ENCODE measurements at regions not wholly inside any gene's neighbourhood (a gene's known extent, or its start where the extent isn't known, plus 50 kb on each side); places are given as distances from the start of the nearest gene placed in this dataset.
"Not testable (repeated sequence)": the region's sequence is repeated elsewhere in the genome, so short reads cannot be mapped to it uniquely, and the experiment has no call there.

DNA sequence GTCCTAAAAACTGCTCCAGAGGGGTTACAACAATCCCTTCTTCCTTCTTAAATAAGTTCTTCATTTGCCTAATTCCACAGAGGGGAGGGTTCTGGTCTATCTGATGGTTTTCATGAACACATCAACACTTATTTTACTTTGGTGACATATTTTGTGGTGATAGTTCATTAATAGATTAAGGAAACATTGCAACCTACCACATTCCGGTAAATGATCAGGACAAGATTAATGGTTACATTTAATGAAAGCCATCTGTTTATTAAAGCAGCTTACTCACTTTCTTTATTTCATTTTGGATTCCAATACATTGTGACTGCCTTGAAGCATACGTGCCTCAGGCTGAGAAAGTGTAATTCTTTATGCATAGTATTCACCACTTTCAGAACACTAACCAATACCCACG, 101.0 kb downstream of the SKIDA1 start:
- H3K36me3 ChIP-seq (ENCODE audit: control insufficient read depth in 2 of 2, extremely low read depth in 1 of 2, insufficient read depth in 1 of 2, low read length in 1 of 2), result no peaks in the 10 kb centered on the region
- ChIA-PET POLR2A (interaction anchor here in 1 of 2 donors (0.6 kb wide), 1 partner anchor 383 kb away, joined by 4 read pairs; no protein-coding TSS in a partner anchor), CTCF (no interaction called here)
- ATAC-seq (replicated peaks in 1 of 4) (no peak), DNase-seq (no peak)
- no peaks in the 10 kb centered on the region for H3K4me1 ChIP-seq (ENCODE audit: control insufficient read depth in 1 of 2, extremely low read depth in 1 of 2, insufficient read depth in 2 of 2, low read length in 2 of 2)
- no peak overlapping the region for H3K4me3 ChIP-seq (ENCODE audit: control insufficient read depth in 1 of 2, extremely low read depth in 1 of 2, low read length in 1 of 2)
- Mint-ChIP-seq H3K9me3 (no peaks in the 10 kb centered on the region), H3K27me3 (no peaks in the 10 kb centered on the region), H3K36me3 (no peaks in the 10 kb centered on the region), H3K27ac (no peak overlapping the region), H3K4me3 (no peak overlapping the region), H3K4me1 (no peaks in the 10 kb centered on the region)
- H3K27ac ChIP-seq (ENCODE audit: low read length), result no peak overlapping the region
- H3K27me3 ChIP-seq (replicated peaks in 1 of 2; ENCODE audit: control insufficient read depth in 2 of 2, extremely low read depth in 1 of 2, insufficient read depth in 2 of 2, low read length in 1 of 2), result no peaks in the 10 kb centered on the region
- no CpG with 5 or more reads among the region's 3 CpGs for WGBS (ENCODE audit: insufficient coverage)
- H3K9me3 ChIP-seq, result no peaks in the 10 kb centered on the region

GRCh38 chr10:21423850-21424249, 101.6 kb downstream of the SKIDA1 start:
- ChIA-PET CTCF (no interaction called here), POLR2A (no interaction called here)
- H3K9me3 Mint-ChIP-seq, result no peaks in the 10 kb centered on the region
- no peak overlapping the region for H3K27ac Mint-ChIP-seq
- H3K4me1 ChIP-seq (ENCODE audit: control insufficient read depth in 1 of 2, extremely low read depth in 1 of 2, insufficient read depth in 2 of 2, low read length in 2 of 2), result no peaks in the 10 kb centered on the region
- no peaks in the 10 kb centered on the region for H3K9me3 ChIP-seq
- no peak for DNase-seq
- H3K27me3 ChIP-seq (replicated peaks in 1 of 2; ENCODE audit: control insufficient read depth in 2 of 2, extremely low read depth in 1 of 2, insufficient read depth in 2 of 2, low read length in 1 of 2), result no peaks in the 10 kb centered on the region
- no peak for ATAC-seq (replicated peaks in 1 of 4)
- no peak overlapping the region for H3K4me3 Mint-ChIP-seq
- H3K27ac ChIP-seq (ENCODE audit: low read length), result no peak overlapping the region
- H3K4me3 ChIP-seq (ENCODE audit: control insufficient read depth in 1 of 2, extremely low read depth in 1 of 2, low read length in 1 of 2), result no peak overlapping the region
- H3K36me3 ChIP-seq (ENCODE audit: control insufficient read depth in 2 of 2, extremely low read depth in 1 of 2, insufficient read depth in 1 of 2, low read length in 1 of 2), result no peaks in the 10 kb centered on the region
- H3K36me3 Mint-ChIP-seq, result no peaks in the 10 kb centered on the region
- H3K27me3 Mint-ChIP-seq, result no peaks in the 10 kb centered on the region
- WGBS (ENCODE audit: insufficient coverage), result no CpG with 5 or more reads among the region's 5 CpGs
- H3K4me1 Mint-ChIP-seq, result no peaks in the 10 kb centered on the region

DNA sequence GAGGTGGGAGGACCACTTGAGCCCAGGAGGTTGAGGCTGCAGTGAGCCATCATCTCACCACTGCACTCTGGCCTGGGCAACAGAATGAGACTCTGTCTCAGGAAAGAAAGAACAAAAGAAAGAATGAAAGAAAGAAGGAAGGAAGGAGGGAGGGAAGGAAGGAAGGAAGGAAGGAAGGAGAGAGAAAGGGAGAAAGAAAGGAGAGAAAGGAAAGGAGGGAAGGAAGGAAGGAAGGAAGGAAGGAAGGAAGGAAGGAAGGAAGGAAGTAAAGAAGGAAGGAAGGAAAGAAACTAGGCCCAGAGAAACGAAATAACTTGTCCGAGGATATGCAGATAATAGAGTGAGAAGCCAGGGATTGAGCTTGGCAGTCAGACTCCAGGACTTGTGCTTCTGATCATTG, 102.1 kb downstream of the SKIDA1 start:
- WGBS (ENCODE audit: insufficient coverage), result 61% methylated on average over 2 of the region's 2 CpGs
- POLR2A ChIA-PET, result no interaction called here

GRCh38 chr10:21421794-21422193, 103.7 kb downstream of the SKIDA1 start:
- no peak overlapping the region for H3K27ac ChIP-seq (ENCODE audit: low read length)
- DNase-seq, result no peak
- peaks cover 0 to 2% of the 10 kb centered on the region in 2 experiments for H3K27me3 ChIP-seq (replicated peaks in 1 of 2; ENCODE audit: control insufficient read depth in 2 of 2, extremely low read depth in 1 of 2, insufficient read depth in 2 of 2, low read length in 1 of 2)
- CTCF ChIA-PET, result no interaction called here
- Mint-ChIP-seq H3K4me3 (no peak overlapping the region), H3K27me3 (no peaks in the 10 kb centered on the region), H3K4me1 (no peaks in the 10 kb centered on the region), H3K36me3 (no peaks in the 10 kb centered on the region), H3K9me3 (no peaks in the 10 kb centered on the region), H3K27ac (no peak overlapping the region)
- WGBS (ENCODE audit: insufficient coverage), result no CpG with 5 or more reads among the region's 4 CpGs
- no peaks in the 10 kb centered on the region for H3K4me1 ChIP-seq (ENCODE audit: control insufficient read depth in 1 of 2, extremely low read depth in 1 of 2, insufficient read depth in 2 of 2, low read length in 2 of 2)
- ATAC-seq (replicated peaks in 1 of 4), result no peak
- H3K9me3 ChIP-seq, result no peaks in the 10 kb centered on the region
- H3K4me3 ChIP-seq (ENCODE audit: control insufficient read depth in 1 of 2, extremely low read depth in 1 of 2, low read length in 1 of 2), result no peak overlapping the region
- POLR2A ChIA-PET, result no interaction called here
- no peaks in the 10 kb centered on the region for H3K36me3 ChIP-seq (ENCODE audit: control insufficient read depth in 2 of 2, extremely low read depth in 1 of 2, insufficient read depth in 1 of 2, low read length in 1 of 2)

More for the DNA sequence above, 102.1 kb downstream of the SKIDA1 start:
- no peak overlapping the region for H3K4me3 Mint-ChIP-seq
- peaks cover 0 to 2% of the 10 kb centered on the region in 2 experiments for H3K27me3 ChIP-seq (replicated peaks in 1 of 2; ENCODE audit: control insufficient read depth in 2 of 2, extremely low read depth in 1 of 2, insufficient read depth in 2 of 2, low read length in 1 of 2)
- H3K36me3 Mint-ChIP-seq, result no peaks in the 10 kb centered on the region
- ATAC-seq (replicated peaks in 1 of 4), result no peak
- H3K4me1 Mint-ChIP-seq, result no peaks in the 10 kb centered on the region
- no peak overlapping the region for H3K27ac Mint-ChIP-seq
- H3K36me3 ChIP-seq (ENCODE audit: control insufficient read depth in 2 of 2, extremely low read depth in 1 of 2, insufficient read depth in 1 of 2, low read length in 1 of 2), result no peaks in the 10 kb centered on the region
- no peaks in the 10 kb centered on the region for H3K9me3 Mint-ChIP-seq
- H3K4me1 ChIP-seq (ENCODE audit: control insufficient read depth in 1 of 2, extremely low read depth in 1 of 2, insufficient read depth in 2 of 2, low read length in 2 of 2), result no peaks in the 10 kb centered on the region
- CTCF ChIA-PET, result interaction anchor here in 1 of 2 donors (0.6 kb wide), 1 partner anchor 106 kb away, joined by 3 read pairs; no protein-coding TSS in a partner anchor
- H3K4me3 ChIP-seq (ENCODE audit: control insufficient read depth in 1 of 2, extremely low read depth in 1 of 2, low read length in 1 of 2), result no peak overlapping the region
- no peaks in the 10 kb centered on the region for H3K9me3 ChIP-seq
- H3K27me3 Mint-ChIP-seq, result no peaks in the 10 kb centered on the region
- H3K27ac ChIP-seq (ENCODE audit: low read length), result no peak overlapping the region
- DNase-seq, result no peak

DNA sequence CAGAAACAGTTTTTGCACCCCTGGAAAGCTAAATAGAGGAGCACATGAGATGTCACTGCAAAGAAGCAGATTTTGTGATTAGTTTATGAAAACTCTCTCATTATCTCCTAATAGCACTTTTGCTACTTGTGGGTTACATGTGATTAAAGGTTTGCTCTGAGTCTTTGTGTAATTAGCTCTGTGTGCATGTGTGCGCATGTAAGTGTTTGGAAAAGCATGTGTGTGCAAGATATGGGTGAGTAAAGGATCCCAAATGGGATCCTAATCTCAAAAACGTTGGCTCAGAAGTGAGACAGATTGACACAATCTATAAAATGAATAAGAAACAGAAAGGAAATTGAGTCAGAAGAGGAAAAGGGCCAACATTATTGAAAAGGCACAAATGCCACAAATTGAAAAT, 104.5 kb downstream of the SKIDA1 start:
- no peaks in the 10 kb centered on the region for H3K4me1 ChIP-seq (ENCODE audit: control insufficient read depth in 1 of 2, extremely low read depth in 1 of 2, insufficient read depth in 2 of 2, low read length in 2 of 2)
- WGBS (ENCODE audit: insufficient coverage), result 100% methylated on average over 1 of the region's 2 CpGs
- CTCF ChIA-PET, result no interaction called here
- H3K4me3 Mint-ChIP-seq, result no peak overlapping the region
- POLR2A ChIA-PET, result no interaction called here
- no peak overlapping the region for H3K27ac Mint-ChIP-seq
- DNase-seq (no peak), ATAC-seq (replicated peaks in 1 of 4) (no peak)
- H3K36me3 Mint-ChIP-seq, result no peaks in the 10 kb centered on the region
- no peaks in the 10 kb centered on the region for H3K27me3 Mint-ChIP-seq
- no peaks in the 10 kb centered on the region for H3K9me3 ChIP-seq
- H3K27me3 ChIP-seq (replicated peaks in 1 of 2; ENCODE audit: control insufficient read depth in 2 of 2, extremely low read depth in 1 of 2, insufficient read depth in 2 of 2, low read length in 1 of 2), result peaks cover 0 to 2% of the 10 kb centered on the region in 2 experiments
- no peaks in the 10 kb centered on the region for H3K36me3 ChIP-seq (ENCODE audit: control insufficient read depth in 2 of 2, extremely low read depth in 1 of 2, insufficient read depth in 1 of 2, low read length in 1 of 2)
- no peaks in the 10 kb centered on the region for H3K9me3 Mint-ChIP-seq
- H3K4me1 Mint-ChIP-seq, result no peaks in the 10 kb centered on the region
- no peak overlapping the region for H3K27ac ChIP-seq (ENCODE audit: low read length)
- H3K4me3 ChIP-seq (ENCODE audit: control insufficient read depth in 1 of 2, extremely low read depth in 1 of 2, low read length in 1 of 2), result no peak overlapping the region

- H3K27me3 Mint-ChIP-seq; H3K27ac ChIP-seq (ENCODE audit: low read length); H3K4me1 ChIP-seq (ENCODE audit: control insufficient read depth in 1 of 2, extremely low read depth in 1 of 2, insufficient read depth in 2 of 2, low read length in 2 of 2); H3K27me3 ChIP-seq (replicated peaks in 1 of 2; ENCODE audit: control insufficient read depth in 2 of 2, extremely low read depth in 1 of 2, insufficient read depth in 2 of 2, low read length in 1 of 2); H3K4me3 Mint-ChIP-seq; H3K9me3 ChIP-seq; POLR2A ChIA-PET; H3K36me3 ChIP-seq (ENCODE audit: control insufficient read depth in 2 of 2, extremely low read depth in 1 of 2, insufficient read depth in 1 of 2, low read length in 1 of 2); ATAC-seq (replicated peaks in 1 of 4); H3K4me3 ChIP-seq (ENCODE audit: control insufficient read depth in 1 of 2, extremely low read depth in 1 of 2, low read length in 1 of 2); H3K9me3 Mint-ChIP-seq; H3K36me3 Mint-ChIP-seq; DNase-seq; H3K4me1 Mint-ChIP-seq; H3K27ac Mint-ChIP-seq: not testable (repeated sequence)
- no CpG with 5 or more reads among the region's 5 CpGs for WGBS (ENCODE audit: insufficient coverage)
- CTCF ChIA-PET, result interaction anchor here in 1 of 2 donors (0.6 kb wide), 1 partner anchor 1314 kb away, joined by 3 read pairs; no protein-coding TSS in a partner anchor
Observed at GRCh38 chr10:21418981-21419576, 106.4 kb downstream of the SKIDA1 start.

All from T-cell (primary cell).